ENCODE measurements at regions not wholly inside any gene's neighbourhood (a gene's known extent, or its start where the extent isn't known, plus 50 kb on each side); places are given as distances from the start of the nearest gene placed in this dataset.

DNA sequence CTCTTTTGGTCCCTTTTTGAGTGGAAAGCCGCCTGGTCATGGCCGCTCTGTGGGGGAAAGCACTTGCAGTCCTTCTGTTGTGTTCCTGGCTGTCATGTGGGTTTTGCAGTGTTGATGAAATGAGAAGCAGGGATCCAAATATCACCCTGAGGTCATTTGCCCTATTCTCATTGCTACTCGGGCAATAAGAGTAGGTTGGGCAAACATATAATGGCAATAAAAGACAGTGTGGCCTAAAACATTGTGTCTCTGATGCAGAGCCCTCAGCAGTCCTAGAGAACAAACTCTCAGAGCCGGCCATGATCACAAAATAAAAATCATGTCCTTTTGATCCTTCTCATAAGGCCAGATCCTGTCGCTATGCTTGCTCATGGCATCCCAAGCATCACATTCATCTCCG, 361.1 kb upstream of the KLF4 start:
- 94% methylated on average over 5 of the region's 6 CpGs for WGBS (ENCODE audit: insufficient coverage)
- Histone ChIP-seq H3K27me3 (replicated peaks in 1 of 2; ENCODE audit: control insufficient read depth in 2 of 2, extremely low read depth in 1 of 2, insufficient read depth in 2 of 2, low read length in 1 of 2) (no peaks in the 10 kb centered on the region), H3K4me1 (ENCODE audit: control insufficient read depth in 1 of 2, extremely low read depth in 1 of 2, insufficient read depth in 2 of 2, low read length in 2 of 2) (no peaks in the 10 kb centered on the region), H3K36me3 (ENCODE audit: control insufficient read depth in 2 of 2, extremely low read depth in 1 of 2, insufficient read depth in 1 of 2, low read length in 1 of 2) (no peaks in the 10 kb centered on the region), H3K4me3 (ENCODE audit: control insufficient read depth in 1 of 2, extremely low read depth in 1 of 2, low read length in 1 of 2) (no peak overlapping the region), H3K9me3 (no peaks in the 10 kb centered on the region), H3K27ac (ENCODE audit: low read length) (no peak overlapping the region)
- Mint-ChIP-seq H3K27me3 (no peaks in the 10 kb centered on the region), H3K27ac (no peak overlapping the region), H3K4me1 (no peaks in the 10 kb centered on the region), H3K36me3 (no peaks in the 10 kb centered on the region), H3K4me3 (no peak overlapping the region), H3K9me3 (peaks cover 9 to 16% (median 16%) of the 10 kb centered on the region in 3 donors)
- ChIA-PET POLR2A (no interaction called here), CTCF (no interaction called here)
- DNase-seq: no peak
- ATAC-seq (replicated peaks in 1 of 4): no peak

DNA sequence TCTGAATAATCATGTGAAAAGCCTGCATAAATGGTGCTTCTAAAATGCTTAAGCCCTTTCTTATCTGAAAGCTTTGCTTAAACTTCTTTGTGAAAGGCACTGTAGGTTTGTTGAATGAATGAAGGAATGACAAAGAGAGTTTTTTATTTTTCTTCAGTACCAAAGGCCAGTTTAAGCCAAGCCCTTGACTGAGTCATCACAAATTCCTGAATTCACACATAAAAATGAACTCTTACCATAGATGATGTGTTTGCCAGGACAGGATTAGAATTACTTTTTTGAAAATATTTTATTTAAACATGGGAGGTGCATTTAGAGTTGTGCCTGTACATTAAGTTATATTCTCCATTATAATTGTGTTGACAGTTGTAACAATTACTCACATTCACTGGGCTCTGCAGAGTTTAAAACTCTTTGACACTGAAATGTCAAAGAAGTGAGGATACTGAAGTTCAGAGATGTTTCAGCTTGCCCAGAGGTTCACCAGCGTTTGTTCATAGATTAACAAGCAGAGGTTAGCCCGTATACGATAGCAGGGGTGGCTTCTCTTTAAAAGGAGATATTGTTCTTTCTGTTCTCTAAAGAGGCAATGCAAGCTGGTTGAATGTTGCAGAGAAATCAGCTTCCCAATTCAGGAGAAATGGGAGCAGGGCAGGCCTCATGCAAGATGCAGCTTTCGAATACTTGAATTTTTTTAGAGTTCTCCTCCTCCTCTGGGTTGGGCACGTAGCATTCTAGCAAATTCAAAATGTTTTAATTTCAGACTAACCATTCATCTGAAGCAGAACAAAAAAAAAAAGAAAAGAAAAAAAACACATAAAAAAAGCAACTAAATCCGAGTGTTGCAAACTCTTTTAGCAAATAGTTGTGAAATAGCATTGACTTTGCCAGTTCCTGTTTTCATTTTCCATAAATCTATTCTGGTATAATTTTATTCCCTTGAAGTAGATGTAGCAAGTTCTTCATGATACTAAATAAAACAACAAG, 358.7 kb upstream of the KLF4 start:
- no peaks in the 10 kb centered on the region for H3K36me3 ChIP-seq (ENCODE audit: control insufficient read depth in 2 of 2, extremely low read depth in 1 of 2, insufficient read depth in 1 of 2, low read length in 1 of 2)

DNA sequence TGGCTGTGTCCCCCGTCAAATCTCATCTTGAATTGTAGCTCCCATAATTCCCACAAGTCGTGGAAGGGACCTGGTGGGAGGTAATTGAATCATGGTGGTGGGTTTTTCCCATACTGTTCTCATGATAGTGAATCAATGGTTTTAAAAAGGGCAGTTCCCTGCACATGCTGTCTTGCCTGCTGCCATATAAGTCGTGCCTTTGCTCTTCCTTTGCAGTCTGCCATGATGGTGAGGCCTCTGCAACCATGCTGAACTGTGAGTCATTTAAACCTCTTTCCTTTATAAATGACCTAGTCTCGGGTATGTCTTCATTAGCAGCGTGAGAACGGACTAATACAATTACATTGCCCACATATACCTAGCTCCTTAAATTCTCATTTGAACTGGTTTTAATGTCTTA, 353.0 kb upstream of the KLF4 start:
- no peaks in the 10 kb centered on the region for H3K36me3 ChIP-seq (ENCODE audit: control insufficient read depth in 2 of 2, extremely low read depth in 1 of 2, insufficient read depth in 1 of 2, low read length in 1 of 2)
- H3K4me1 ChIP-seq (ENCODE audit: control insufficient read depth in 1 of 2, extremely low read depth in 1 of 2, insufficient read depth in 2 of 2, low read length in 2 of 2): no peaks in the 10 kb centered on the region
- peaks cover 7 to 16% (median 14%) of the 10 kb centered on the region in 3 donors for H3K9me3 Mint-ChIP-seq
- POLR2A ChIA-PET: no interaction called here
- WGBS (ENCODE audit: insufficient coverage): 60% methylated on average over 1 of the region's 6 CpGs
- no peaks in the 10 kb centered on the region for H3K4me1 Mint-ChIP-seq
- H3K4me3 Mint-ChIP-seq: no peak overlapping the region
- H3K4me3 ChIP-seq (ENCODE audit: control insufficient read depth in 1 of 2, extremely low read depth in 1 of 2, low read length in 1 of 2): no peak overlapping the region
- H3K27me3 Mint-ChIP-seq: no peaks in the 10 kb centered on the region
- no peaks in the 10 kb centered on the region for H3K36me3 Mint-ChIP-seq
- ATAC-seq (replicated peaks in 1 of 4): no peak
- no peaks in the 10 kb centered on the region for H3K27me3 ChIP-seq (replicated peaks in 1 of 2; ENCODE audit: control insufficient read depth in 2 of 2, extremely low read depth in 1 of 2, insufficient read depth in 2 of 2, low read length in 1 of 2)
- DNase-seq: no peak
- no peaks in the 10 kb centered on the region for H3K9me3 ChIP-seq
- no peak overlapping the region for H3K27ac Mint-ChIP-seq
- H3K27ac ChIP-seq (ENCODE audit: low read length): no peak overlapping the region
- CTCF ChIA-PET: no interaction called here

More for the DNA sequence above, 358.7 kb upstream of the KLF4 start:
- Mint-ChIP-seq H3K9me3 (peaks cover 3 to 15% (median 10%) of the 10 kb centered on the region in 3 donors), H3K27me3 (no peaks in the 10 kb centered on the region), H3K4me1 (no peaks in the 10 kb centered on the region), H3K27ac (no peak overlapping the region), H3K4me3 (no peak overlapping the region), H3K36me3 (no peaks in the 10 kb centered on the region)
- H3K27me3 ChIP-seq (replicated peaks in 1 of 2; ENCODE audit: control insufficient read depth in 2 of 2, extremely low read depth in 1 of 2, insufficient read depth in 2 of 2, low read length in 1 of 2): no peaks in the 10 kb centered on the region
- no peak overlapping the region for H3K27ac ChIP-seq (ENCODE audit: low read length)
- ATAC-seq (replicated peaks in 1 of 4) (no peak), DNase-seq (no peak)
- H3K9me3 ChIP-seq: no peaks in the 10 kb centered on the region
- no peak overlapping the region for H3K4me3 ChIP-seq (ENCODE audit: control insufficient read depth in 1 of 2, extremely low read depth in 1 of 2, low read length in 1 of 2)
- no CpG with 5 or more reads among the region's 6 CpGs for WGBS (ENCODE audit: insufficient coverage)
- CTCF ChIA-PET: no interaction called here
- H3K4me1 ChIP-seq (ENCODE audit: control insufficient read depth in 1 of 2, extremely low read depth in 1 of 2, insufficient read depth in 2 of 2, low read length in 2 of 2): no peaks in the 10 kb centered on the region
- POLR2A ChIA-PET: no interaction called here

DNA sequence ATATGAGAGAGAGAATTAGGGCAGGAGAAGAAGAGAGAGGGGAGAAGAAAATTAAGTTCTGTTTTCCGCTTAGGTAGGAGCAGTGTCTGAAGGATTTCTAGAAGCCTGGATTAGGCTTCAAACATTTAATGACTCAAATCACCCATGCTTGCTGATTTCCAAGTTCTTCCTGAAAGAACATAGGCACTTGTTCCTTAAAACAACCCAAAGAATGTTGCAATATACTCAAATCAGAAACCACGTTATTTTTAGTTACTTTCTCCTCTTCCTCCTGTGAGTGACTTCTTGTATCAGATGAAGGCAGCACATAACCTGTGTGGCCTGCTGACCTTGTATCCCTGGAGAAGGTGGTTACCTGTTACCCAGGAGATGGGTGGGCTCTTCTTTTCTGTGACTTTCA, 351.5 kb upstream of the KLF4 start:
- H3K4me1 ChIP-seq (ENCODE audit: control insufficient read depth in 1 of 2, extremely low read depth in 1 of 2, insufficient read depth in 2 of 2, low read length in 2 of 2): no peaks in the 10 kb centered on the region
- Mint-ChIP-seq H3K36me3 (no peaks in the 10 kb centered on the region), H3K4me3 (no peak overlapping the region), H3K27me3 (no peaks in the 10 kb centered on the region), H3K9me3 (peaks cover 7 to 16% (median 15%) of the 10 kb centered on the region in 3 donors), H3K4me1 (no peaks in the 10 kb centered on the region), H3K27ac (no peak overlapping the region)
- ChIA-PET CTCF (interaction anchor here in 1 of 2 donors (0.7 kb wide), 1 partner anchor 156 kb away, joined by 4 read pairs; no protein-coding TSS in a partner anchor), POLR2A (no interaction called here)
- H3K27ac ChIP-seq (ENCODE audit: low read length): no peak overlapping the region
- no peak for DNase-seq
- H3K9me3 ChIP-seq: no peaks in the 10 kb centered on the region
- no peaks in the 10 kb centered on the region for H3K27me3 ChIP-seq (replicated peaks in 1 of 2; ENCODE audit: control insufficient read depth in 2 of 2, extremely low read depth in 1 of 2, insufficient read depth in 2 of 2, low read length in 1 of 2)
- H3K4me3 ChIP-seq (ENCODE audit: control insufficient read depth in 1 of 2, extremely low read depth in 1 of 2, low read length in 1 of 2): no peak overlapping the region
- WGBS (ENCODE audit: insufficient coverage): no CpG with 5 or more reads among the region's 2 CpGs
- H3K36me3 ChIP-seq (ENCODE audit: control insufficient read depth in 2 of 2, extremely low read depth in 1 of 2, insufficient read depth in 1 of 2, low read length in 1 of 2): no peaks in the 10 kb centered on the region
- no peak for ATAC-seq (replicated peaks in 1 of 4)

DNA sequence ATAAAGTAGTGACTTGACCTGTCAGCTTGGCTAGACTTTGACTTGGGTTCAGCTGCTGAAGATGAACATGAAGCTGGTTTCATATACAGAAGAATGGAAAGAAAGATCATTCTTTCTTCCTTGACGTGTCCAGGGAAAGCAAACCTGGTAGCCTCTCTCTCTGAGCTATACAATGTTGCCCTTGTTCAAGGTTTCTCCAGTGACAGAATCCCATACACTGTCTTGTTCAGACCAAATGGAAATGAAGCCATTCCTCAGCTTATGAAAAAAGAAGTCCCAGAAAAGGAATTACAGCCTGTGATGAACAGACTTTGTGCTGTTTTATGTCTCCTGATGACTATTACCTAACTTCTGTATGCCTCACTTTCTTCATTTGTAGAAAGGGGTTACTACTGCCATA, 349.8 kb upstream of the KLF4 start:
- no peak for ATAC-seq (replicated peaks in 1 of 4)
- CTCF ChIA-PET: no interaction called here
- Histone ChIP-seq H3K4me3 (ENCODE audit: control insufficient read depth in 1 of 2, extremely low read depth in 1 of 2, low read length in 1 of 2) (no peak overlapping the region), H3K27ac (ENCODE audit: low read length) (no peak overlapping the region), H3K4me1 (ENCODE audit: control insufficient read depth in 1 of 2, extremely low read depth in 1 of 2, insufficient read depth in 2 of 2, low read length in 2 of 2) (no peaks in the 10 kb centered on the region), H3K9me3 (no peaks in the 10 kb centered on the region), H3K36me3 (ENCODE audit: control insufficient read depth in 2 of 2, extremely low read depth in 1 of 2, insufficient read depth in 1 of 2, low read length in 1 of 2) (no peaks in the 10 kb centered on the region), H3K27me3 (replicated peaks in 1 of 2; ENCODE audit: control insufficient read depth in 2 of 2, extremely low read depth in 1 of 2, insufficient read depth in 2 of 2, low read length in 1 of 2) (no peaks in the 10 kb centered on the region)
- no peaks in the 10 kb centered on the region for H3K36me3 Mint-ChIP-seq
- no peaks in the 10 kb centered on the region for H3K27me3 Mint-ChIP-seq
- POLR2A ChIA-PET: no interaction called here
- no peaks in the 10 kb centered on the region for H3K4me1 Mint-ChIP-seq
- H3K27ac Mint-ChIP-seq: no peak overlapping the region
- no peak for DNase-seq
- no CpG with 5 or more reads among the region's 1 CpG for WGBS (ENCODE audit: insufficient coverage)
- H3K9me3 Mint-ChIP-seq: peaks cover 5 to 14% (median 8%) of the 10 kb centered on the region in 3 donors
- H3K4me3 Mint-ChIP-seq: no peak overlapping the region

DNA sequence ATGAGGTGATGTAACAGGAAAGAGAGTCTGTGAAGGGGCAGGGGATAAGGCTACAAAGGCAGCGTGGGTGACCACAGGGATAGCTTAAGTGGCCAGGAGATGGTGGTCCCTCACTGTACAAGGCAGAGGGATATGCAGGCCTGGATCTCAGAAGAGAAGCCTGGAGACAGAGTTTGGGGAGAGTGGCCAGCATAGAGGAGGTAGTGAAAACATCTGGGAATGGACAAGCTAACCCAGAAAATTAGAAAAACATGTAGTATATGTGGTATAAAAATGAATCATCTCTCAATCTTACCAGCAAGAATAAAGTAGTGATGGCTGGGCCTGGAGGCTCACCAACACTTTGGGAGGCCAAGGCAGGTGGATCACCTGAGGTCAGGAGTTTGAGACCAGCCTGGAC, 349.2 kb upstream of the KLF4 start:
- Mint-ChIP-seq H3K9me3 (peaks cover 5 to 14% (median 8%) of the 10 kb centered on the region in 3 donors), H3K36me3 (no peaks in the 10 kb centered on the region), H3K4me1 (no peaks in the 10 kb centered on the region), H3K4me3 (no peak overlapping the region), H3K27me3 (no peaks in the 10 kb centered on the region), H3K27ac (no peak overlapping the region)
- Histone ChIP-seq H3K4me1 (ENCODE audit: control insufficient read depth in 1 of 2, extremely low read depth in 1 of 2, insufficient read depth in 2 of 2, low read length in 2 of 2) (no peaks in the 10 kb centered on the region), H3K36me3 (ENCODE audit: control insufficient read depth in 2 of 2, extremely low read depth in 1 of 2, insufficient read depth in 1 of 2, low read length in 1 of 2) (no peaks in the 10 kb centered on the region), H3K27me3 (replicated peaks in 1 of 2; ENCODE audit: control insufficient read depth in 2 of 2, extremely low read depth in 1 of 2, insufficient read depth in 2 of 2, low read length in 1 of 2) (no peaks in the 10 kb centered on the region), H3K9me3 (no peaks in the 10 kb centered on the region), H3K27ac (ENCODE audit: low read length) (no peak overlapping the region), H3K4me3 (ENCODE audit: control insufficient read depth in 1 of 2, extremely low read depth in 1 of 2, low read length in 1 of 2) (no peak overlapping the region)
- 57% methylated on average over 1 of the region's 1 CpG for WGBS (ENCODE audit: insufficient coverage)
- ChIA-PET CTCF (no interaction called here), POLR2A (no interaction called here)
- ATAC-seq (replicated peaks in 1 of 4) (no peak), DNase-seq (no peak)
